ENCODE measurements at regions not wholly inside any gene's neighbourhood (a gene's known extent, or its start where the extent isn't known, plus 50 kb on each side); places are given as distances from the start of the nearest gene placed in this dataset.
A peak's percentile ranks its signal among the peaks of the same experiment; 100 is the strongest.

GRCh38 chr3:46146548-46146947, 61.6 kb downstream of the CCR1 start:
- no peak overlapping the region for H3K27ac ChIP-seq (ENCODE audit: low read length)
- no peaks in the 10 kb centered on the region for H3K9me3 ChIP-seq (ENCODE audit: control insufficient read depth, low read length)
- ATAC-seq (no peak), DNase-seq (no peak)
- WGBS = 88% methylated on average over 4 of the region's 4 CpGs
- no peak overlapping the region for H3K4me3 ChIP-seq (ENCODE audit: low read length)
- intact Hi-C loops (cut with DNase I) = no loop called here
- H3K4me1 ChIP-seq (ENCODE audit: control insufficient read depth, insufficient read depth, low read length) = no peaks in the 10 kb centered on the region
- no peaks in the 10 kb centered on the region for H3K27me3 ChIP-seq (ENCODE audit: control insufficient read depth, insufficient read depth)

- Histone ChIP-seq H3K4me1 (ENCODE audit: control insufficient read depth, insufficient read depth, low read length) (no peaks in the 10 kb centered on the region), H3K9me3 (ENCODE audit: control insufficient read depth, low read length) (no peaks in the 10 kb centered on the region), H3K4me3 (ENCODE audit: low read length) (no peak overlapping the region), H3K27ac (ENCODE audit: low read length) (no peak overlapping the region), H3K27me3 (ENCODE audit: control insufficient read depth, insufficient read depth) (no peaks in the 10 kb centered on the region)
- 37% methylated on average over 2 of the region's 2 CpGs for WGBS
- intact Hi-C loops (cut with DNase I) = no loop called here
- ATAC-seq = no peak
- no peak for DNase-seq
Observed at GRCh38 chr3:46146021-46146420, 62.1 kb downstream of the CCR1 start.

- DNase-seq = no peak
- no peaks in the 10 kb centered on the region for H3K27me3 ChIP-seq (ENCODE audit: control insufficient read depth, insufficient read depth)
- H3K4me1 ChIP-seq (ENCODE audit: control insufficient read depth, insufficient read depth, low read length) = no peaks in the 10 kb centered on the region
- 83% methylated on average over 1 of the region's 1 CpG for WGBS
- no peaks in the 10 kb centered on the region for H3K9me3 ChIP-seq (ENCODE audit: control insufficient read depth, low read length)
- H3K27ac ChIP-seq (ENCODE audit: low read length) = no peak overlapping the region
- no peak for ATAC-seq
- no peak overlapping the region for H3K4me3 ChIP-seq (ENCODE audit: low read length)
- intact Hi-C loops (cut with DNase I) = no loop called here
Observed at GRCh38 chr3:46145147-46145546, 63.0 kb downstream of the CCR1 start.

- WGBS = 34% methylated on average over 4 of the region's 4 CpGs
Observed at GRCh38 chr3:46143951-46144473, 64.1 kb downstream of the CCR1 start.

GRCh38 chr3:46141813-46142212, 66.3 kb downstream of the CCR1 start:
- DNase-seq = no peak

More at GRCh38 chr3:46143951-46144473, 64.1 kb downstream of the CCR1 start:
- ATAC-seq (peak; percentile 59 to 64), DNase-seq (peak in 2 of 3 donors; percentile 72 to 80)
- Histone ChIP-seq H3K27me3 (ENCODE audit: control insufficient read depth, insufficient read depth) (no peaks in the 10 kb centered on the region), H3K4me1 (ENCODE audit: control insufficient read depth, insufficient read depth, low read length) (no peaks in the 10 kb centered on the region), H3K4me3 (ENCODE audit: low read length) (no peak overlapping the region), H3K27ac (ENCODE audit: low read length) (no peak overlapping the region), H3K9me3 (ENCODE audit: control insufficient read depth, low read length) (no peaks in the 10 kb centered on the region)
- intact Hi-C loops (cut with DNase I) = no loop called here

GRCh38 chr3:46138581-46138980, 69.5 kb downstream of the CCR1 start:
- intact Hi-C loops (cut with DNase I) = no loop called here
- Histone ChIP-seq H3K4me1 (ENCODE audit: control insufficient read depth, insufficient read depth, low read length) (no peaks in the 10 kb centered on the region), H3K9me3 (ENCODE audit: control insufficient read depth, low read length) (no peaks in the 10 kb centered on the region), H3K4me3 (ENCODE audit: low read length) (no peak overlapping the region), H3K27me3 (ENCODE audit: control insufficient read depth, insufficient read depth) (no peaks in the 10 kb centered on the region), H3K27ac (ENCODE audit: low read length) (no peak overlapping the region)
- ATAC-seq (no peak), DNase-seq (no peak)
- WGBS = 60% methylated on average over 3 of the region's 3 CpGs

More at GRCh38 chr3:46141813-46142212, 66.3 kb downstream of the CCR1 start:
- no peaks in the 10 kb centered on the region for H3K27me3 ChIP-seq (ENCODE audit: control insufficient read depth, insufficient read depth)
- WGBS = 53% methylated on average over 9 of the region's 9 CpGs
- H3K27ac ChIP-seq (ENCODE audit: low read length) = no peak overlapping the region
- H3K4me1 ChIP-seq (ENCODE audit: control insufficient read depth, insufficient read depth, low read length) = no peaks in the 10 kb centered on the region
- intact Hi-C loops (cut with DNase I) = no loop called here
- peak; percentile 37 to 61 for ATAC-seq
- H3K9me3 ChIP-seq (ENCODE audit: control insufficient read depth, low read length) = no peaks in the 10 kb centered on the region
- no peak overlapping the region for H3K4me3 ChIP-seq (ENCODE audit: low read length)

GRCh38 chr3:46135475-46135874, 72.6 kb downstream of the CCR1 start:
- Histone ChIP-seq H3K27ac (ENCODE audit: low read length) (no peak overlapping the region), H3K4me3 (ENCODE audit: low read length) (no peak overlapping the region), H3K4me1 (ENCODE audit: control insufficient read depth, insufficient read depth, low read length) (no peaks in the 10 kb centered on the region), H3K27me3 (ENCODE audit: control insufficient read depth, insufficient read depth) (no peaks in the 10 kb centered on the region), H3K9me3 (ENCODE audit: control insufficient read depth, low read length) (no peaks in the 10 kb centered on the region)
- peak in 1 of 2 donors; percentile 43 for ATAC-seq
- intact Hi-C loops (cut with DNase I) = no loop called here
- DNase-seq = no peak
- whole genome bisulfite sequencing = 67% methylated on average over 3 of the region's 3 CpGs

- intact Hi-C loops (cut with DNase I) = no loop called here
- DNase-seq = no peak
- no peak overlapping the region for H3K27ac ChIP-seq (ENCODE audit: low read length)
- no peaks in the 10 kb centered on the region for H3K27me3 ChIP-seq (ENCODE audit: control insufficient read depth, insufficient read depth)
- no peak overlapping the region for H3K4me3 ChIP-seq (ENCODE audit: low read length)
- WGBS = 82% methylated on average over 3 of the region's 3 CpGs
- ATAC-seq = no peak
- no peaks in the 10 kb centered on the region for H3K4me1 ChIP-seq (ENCODE audit: control insufficient read depth, insufficient read depth, low read length)
- no peaks in the 10 kb centered on the region for H3K9me3 ChIP-seq (ENCODE audit: control insufficient read depth, low read length)
Observed at GRCh38 chr3:46133285-46133684, 74.8 kb downstream of the CCR1 start.

GRCh38 chr3:46132565-46132964, 75.5 kb downstream of the CCR1 start:
- 78% methylated on average over 4 of the region's 4 CpGs for WGBS
- intact Hi-C loops (cut with DNase I) = no loop called here
- H3K27me3 ChIP-seq (ENCODE audit: control insufficient read depth, insufficient read depth) = no peaks in the 10 kb centered on the region
- H3K4me1 ChIP-seq (ENCODE audit: control insufficient read depth, insufficient read depth, low read length) = no peaks in the 10 kb centered on the region
- no peaks in the 10 kb centered on the region for H3K9me3 ChIP-seq (ENCODE audit: control insufficient read depth, low read length)
- no peak overlapping the region for H3K27ac ChIP-seq (ENCODE audit: low read length)
- no peak for DNase-seq
- no peak for ATAC-seq
- no peak overlapping the region for H3K4me3 ChIP-seq (ENCODE audit: low read length)

GRCh38 chr3:46131884-46132450, 76.1 kb downstream of the CCR1 start:
- WGBS = 85% methylated on average over 8 of the region's 8 CpGs
- DNase-seq (peak in 1 of 3 donors; percentile 54), ATAC-seq (no peak)
- intact Hi-C loops (cut with DNase I) = no loop called here
- Histone ChIP-seq H3K9me3 (ENCODE audit: control insufficient read depth, low read length) (no peaks in the 10 kb centered on the region), H3K27ac (ENCODE audit: low read length) (no peak overlapping the region), H3K4me1 (ENCODE audit: control insufficient read depth, insufficient read depth, low read length) (no peaks in the 10 kb centered on the region), H3K27me3 (ENCODE audit: control insufficient read depth, insufficient read depth) (no peaks in the 10 kb centered on the region), H3K4me3 (ENCODE audit: low read length) (no peak overlapping the region)

- Histone ChIP-seq H3K9me3 (ENCODE audit: control insufficient read depth, low read length) (no peaks in the 10 kb centered on the region), H3K27ac (ENCODE audit: low read length) (no peak overlapping the region), H3K4me3 (ENCODE audit: low read length) (no peak overlapping the region), H3K4me1 (ENCODE audit: control insufficient read depth, insufficient read depth, low read length) (no peaks in the 10 kb centered on the region), H3K27me3 (ENCODE audit: control insufficient read depth, insufficient read depth) (no peaks in the 10 kb centered on the region)
- intact Hi-C loops (cut with DNase I) = no loop called here
- ATAC-seq = peak in 1 of 2 donors; percentile 12
- DNase-seq = no peak
- WGBS = 77% methylated on average over 7 of the region's 7 CpGs
Observed at GRCh38 chr3:46130631-46131310, 77.3 kb downstream of the CCR1 start.

All from right cardiac atrium (tissue), 5 donors.